Tibial artery (tissue), 4 donors: ENCODE measurements at regions not wholly inside any gene's neighbourhood (a gene's known extent, or its start where the extent isn't known, plus 50 kb on each side); places are given as distances from the start of the nearest gene placed in this dataset.
A peak's percentile ranks its signal among the peaks of the same experiment; 100 is the strongest.

Experiments used
- DNase-seq, 2 donors: peaks; one replicate each; pipeline ENCODE4 v3.0.0-alpha.2; 2019
- H3K27ac ChIP-seq, 2 donors: fragments of 200-600 bp; sonication (generic) in 1 of 2; 1 replicate in 1 of 2; 2 replicates in 1 of 2; pipeline ENCODE4 v1.5.1; 2018 to 2019; ENCODE audit warnings: mild to moderate bottlenecking in 1 of 2
- H3K27me3 ChIP-seq, 2 donors: fragments of 200-600 bp; sonication (generic) in 1 of 2; one replicate each; pipeline versions ENCODE4 v1.5.1 to v1.6.0; 2016 to 2019
- H3K36me3 ChIP-seq, 3 donors: fragments of 200-600 bp; sonication (generic) in 2 of 3; one replicate each; pipeline ENCODE4 v1.5.1; 2016 to 2019; ENCODE audit warnings: mild to moderate bottlenecking in 2 of 3
- H3K4me1 ChIP-seq, 4 donors: fragments of 200-600 bp; sonication (generic) in 2 of 4; 1 replicate in 3 of 4; 2 replicates in 1 of 4; pipeline ENCODE4 v1.5.1; 2016 to 2019
- H3K4me3 ChIP-seq, 2 donors: fragments of 200-600 bp; sonication (generic) in 1 of 2; 1 replicate in 1 of 2; 2 replicates in 1 of 2; pipeline ENCODE4 v1.5.1; 2018 to 2019; ENCODE audit warnings: mild to moderate bottlenecking in 2 of 2
- H3K9me3 ChIP-seq, 3 donors: fragments of 200-600 bp; sonication (generic) in 1 of 3; one replicate each; pipeline ENCODE4 v1.5.1; 2016 to 2019
- intact Hi-C: fragments of 100-400 bp; cut with DNase I; formaldehyde crosslinking; loops from one replicate; pipeline ENCODE4 v1.15.0; 2023; ENCODE audit warnings: low total_unique reads
- TF ChIP-seq, protein P1 (sequence below), 2 experiments: fragments of 200-600 bp in 1 of 2; fragments of 450-650 bp in 1 of 2; IDR thresholded peaks; one replicate each; pipeline ENCODE4 v1.5.1; 2017 to 2019; ENCODE audit warnings: antibody characterized with exemption in 2 of 2, mild to moderate bottlenecking in 1 of 2, moderate library complexity in 1 of 2

DNA sequence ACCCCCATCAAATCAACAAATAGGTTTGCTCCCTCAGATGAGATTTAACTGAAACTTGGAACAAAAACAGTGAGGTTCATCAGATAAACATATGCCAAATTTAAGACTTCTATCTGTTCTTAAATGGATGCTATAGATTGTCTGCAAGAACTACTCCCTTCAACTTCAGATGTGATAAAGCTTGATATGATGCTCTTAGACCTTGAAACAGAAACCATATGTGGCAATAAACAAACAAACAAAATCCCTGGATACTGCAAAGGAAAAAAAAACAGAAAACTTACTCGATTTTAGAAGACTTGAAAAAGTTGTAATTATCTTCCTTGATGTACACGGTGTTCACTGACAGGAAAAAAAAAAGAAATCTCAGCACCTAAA is 286.1 kb upstream of the USP25 start:
- no peak overlapping the region for H3K27ac ChIP-seq

DNA sequence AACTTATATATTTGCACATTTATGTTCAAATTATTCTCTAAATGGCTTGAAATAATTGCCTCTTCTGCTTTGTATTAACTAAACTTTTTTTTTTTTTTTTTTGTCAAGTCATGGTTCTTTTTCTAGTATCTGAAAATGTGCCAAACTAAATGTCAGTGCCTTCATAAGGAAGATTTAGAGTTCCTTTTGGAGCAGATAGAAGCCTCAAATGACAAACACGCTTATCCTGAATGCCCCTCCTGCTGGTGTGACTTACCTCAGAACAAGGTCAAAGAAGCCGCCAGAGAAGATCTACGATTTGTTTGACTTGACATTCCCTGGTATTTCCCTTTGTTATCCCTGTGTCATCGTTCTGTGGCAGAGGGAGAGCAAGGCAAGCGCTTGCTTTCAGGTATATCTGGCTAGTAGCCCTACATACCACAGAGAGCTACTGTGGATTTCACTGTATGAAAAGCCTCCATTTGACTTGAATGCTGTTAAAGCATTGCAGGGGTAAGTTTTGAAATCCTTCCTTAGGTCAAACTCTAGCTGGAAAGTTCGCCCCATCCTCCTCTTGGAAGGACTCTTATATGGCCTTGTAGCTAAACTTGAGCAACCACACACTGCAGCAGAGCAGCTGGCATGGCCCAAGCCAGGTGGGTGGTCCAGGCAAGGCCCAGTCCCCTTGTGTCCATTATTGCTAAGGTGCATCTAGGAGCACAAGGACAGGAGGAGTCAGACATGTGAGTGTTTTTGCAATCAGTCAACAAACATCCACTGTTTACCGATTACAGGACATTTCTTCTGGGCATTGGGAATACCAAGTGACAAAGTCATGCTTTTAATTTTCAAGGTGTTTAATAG is 285.4 kb upstream of the USP25 start:
- H3K36me3 ChIP-seq = no peaks in the 10 kb centered on the region
- H3K27ac ChIP-seq = no peak overlapping the region
- no peak overlapping the region for H3K4me3 ChIP-seq
- peaks cover 0 to 2% (median 0%) of the 10 kb centered on the region in 4 donors for H3K4me1 ChIP-seq
- H3K9me3 ChIP-seq = no peaks in the 10 kb centered on the region
- intact Hi-C loops = no loop called here
- TF ChIP-seq, protein P1, sequence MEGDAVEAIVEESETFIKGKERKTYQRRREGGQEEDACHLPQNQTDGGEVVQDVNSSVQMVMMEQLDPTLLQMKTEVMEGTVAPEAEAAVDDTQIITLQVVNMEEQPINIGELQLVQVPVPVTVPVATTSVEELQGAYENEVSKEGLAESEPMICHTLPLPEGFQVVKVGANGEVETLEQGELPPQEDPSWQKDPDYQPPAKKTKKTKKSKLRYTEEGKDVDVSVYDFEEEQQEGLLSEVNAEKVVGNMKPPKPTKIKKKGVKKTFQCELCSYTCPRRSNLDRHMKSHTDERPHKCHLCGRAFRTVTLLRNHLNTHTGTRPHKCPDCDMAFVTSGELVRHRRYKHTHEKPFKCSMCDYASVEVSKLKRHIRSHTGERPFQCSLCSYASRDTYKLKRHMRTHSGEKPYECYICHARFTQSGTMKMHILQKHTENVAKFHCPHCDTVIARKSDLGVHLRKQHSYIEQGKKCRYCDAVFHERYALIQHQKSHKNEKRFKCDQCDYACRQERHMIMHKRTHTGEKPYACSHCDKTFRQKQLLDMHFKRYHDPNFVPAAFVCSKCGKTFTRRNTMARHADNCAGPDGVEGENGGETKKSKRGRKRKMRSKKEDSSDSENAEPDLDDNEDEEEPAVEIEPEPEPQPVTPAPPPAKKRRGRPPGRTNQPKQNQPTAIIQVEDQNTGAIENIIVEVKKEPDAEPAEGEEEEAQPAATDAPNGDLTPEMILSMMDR (IDR thresholded peaks at IDR 0.05) = no peak
- DNase-seq = no peak
- no peaks in the 10 kb centered on the region for H3K27me3 ChIP-seq

More for the DNA sequence above, 286.1 kb upstream of the USP25 start:
- Histone ChIP-seq H3K4me3 (no peak overlapping the region), H3K36me3 (no peaks in the 10 kb centered on the region), H3K9me3 (no peaks in the 10 kb centered on the region), H3K27me3 (no peaks in the 10 kb centered on the region), H3K4me1 (peaks cover 0 to 2% (median 0%) of the 10 kb centered on the region in 4 donors)
- TF ChIP-seq, protein P1 (IDR thresholded peaks at IDR 0.05) = no peak
- intact Hi-C loops = no loop called here
- DNase-seq = no peak

DNA sequence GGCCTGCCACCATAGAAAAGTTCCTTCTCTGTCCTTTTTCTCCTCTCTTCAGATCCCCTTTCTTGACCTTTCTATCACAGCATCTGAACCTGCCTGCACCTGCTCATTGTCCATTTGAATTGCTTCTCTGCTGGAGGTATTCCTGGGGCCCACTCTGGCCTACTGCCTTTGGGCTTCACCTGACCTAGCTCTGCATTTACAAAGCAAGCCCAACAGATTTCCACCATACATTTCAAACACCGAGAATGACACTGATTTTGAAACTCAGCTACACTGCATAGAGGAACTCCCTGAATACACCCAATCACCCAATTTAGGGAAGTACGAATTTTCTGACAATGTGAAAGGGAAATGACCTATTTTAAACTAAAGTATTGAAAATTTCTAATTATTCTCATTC is 284.5 kb upstream of the USP25 start:
- Histone ChIP-seq H3K9me3 (no peaks in the 10 kb centered on the region), H3K4me1 (peaks cover 0 to 2% (median 0%) of the 10 kb centered on the region in 4 donors), H3K4me3 (no peak overlapping the region), H3K27me3 (no peaks in the 10 kb centered on the region), H3K27ac (no peak overlapping the region), H3K36me3 (no peaks in the 10 kb centered on the region)
- intact Hi-C loops = no loop called here
- DNase-seq = no peak
- TF ChIP-seq, protein P1 (IDR thresholded peaks at IDR 0.05) = no peak

DNA sequence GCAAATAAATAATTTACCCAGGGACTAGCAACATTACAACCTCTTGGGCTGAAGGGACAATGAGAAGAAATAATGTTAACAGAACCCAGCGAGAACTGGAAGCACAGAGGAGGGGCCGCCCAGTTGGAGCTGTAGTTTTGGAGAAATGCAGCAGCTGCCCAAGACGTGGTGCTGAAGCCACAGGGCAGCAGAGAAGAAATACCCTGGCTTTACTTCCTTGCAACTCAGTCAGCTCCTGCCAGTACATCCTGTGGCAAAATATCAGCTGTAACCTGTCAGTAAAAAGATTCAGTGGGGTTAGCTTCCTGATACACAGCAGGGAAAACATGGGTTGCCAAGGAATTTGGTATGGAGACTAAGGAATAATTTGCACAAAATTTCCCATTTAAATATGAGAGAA is 283.6 kb upstream of the USP25 start:
- TF ChIP-seq, protein P1 (IDR thresholded peaks at IDR 0.05) = no peak
- no peaks in the 10 kb centered on the region for H3K27me3 ChIP-seq
- peaks cover 0 to under 1% (median 0%) of the 10 kb centered on the region in 4 donors for H3K4me1 ChIP-seq
- H3K27ac ChIP-seq = no peak overlapping the region
- intact Hi-C loops = no loop called here
- no peak overlapping the region for H3K4me3 ChIP-seq
- no peaks in the 10 kb centered on the region for H3K9me3 ChIP-seq
- no peaks in the 10 kb centered on the region for H3K36me3 ChIP-seq
- peak in 1 of 2 donors; percentile 35 for DNase-seq

DNA sequence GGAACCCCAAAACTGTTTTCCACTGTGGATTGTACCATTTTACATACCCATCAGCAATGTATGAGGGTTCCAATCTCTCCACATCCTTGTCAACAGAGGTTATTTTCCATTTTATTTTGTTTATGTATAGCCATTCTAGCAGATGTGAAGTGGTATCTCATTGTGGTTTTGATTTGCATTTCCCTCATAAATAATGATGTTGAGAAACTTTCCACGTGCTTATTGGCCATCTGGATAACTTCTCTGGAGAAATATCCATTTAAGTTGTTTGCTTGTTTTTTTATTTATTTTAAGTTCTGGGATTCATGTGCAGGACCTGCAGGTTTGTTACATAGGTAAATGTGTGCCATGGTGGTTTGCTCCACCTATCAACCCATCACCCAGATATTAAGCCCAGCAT is 280.2 kb upstream of the USP25 start:
- Histone ChIP-seq H3K9me3 (no peaks in the 10 kb centered on the region), H3K36me3 (no peaks in the 10 kb centered on the region), H3K27ac (no peak overlapping the region), H3K4me3 (no peak overlapping the region), H3K27me3 (no peaks in the 10 kb centered on the region), H3K4me1 (no peaks in the 10 kb centered on the region)
- intact Hi-C loops = no loop called here
- TF ChIP-seq, protein P1 (IDR thresholded peaks at IDR 0.05) = no peak
- DNase-seq = no peak
